Activated effector memory CD4-positive, alpha-beta T cell treated with anti-CD3 and anti-CD28 coated beads, Interleukin-2, amount 50 U/mL, for 16 hours (primary cell): ENCODE measurements at regions not wholly inside any gene's neighbourhood (a gene's known extent, or its start where the extent isn't known, plus 50 kb on each side); places are given as distances from the start of the nearest gene placed in this dataset.

Source experiments
- DNase-seq: peaks from one replicate; pipeline ENCODE4 v3.0.0-alpha.2; 2020

DNA sequence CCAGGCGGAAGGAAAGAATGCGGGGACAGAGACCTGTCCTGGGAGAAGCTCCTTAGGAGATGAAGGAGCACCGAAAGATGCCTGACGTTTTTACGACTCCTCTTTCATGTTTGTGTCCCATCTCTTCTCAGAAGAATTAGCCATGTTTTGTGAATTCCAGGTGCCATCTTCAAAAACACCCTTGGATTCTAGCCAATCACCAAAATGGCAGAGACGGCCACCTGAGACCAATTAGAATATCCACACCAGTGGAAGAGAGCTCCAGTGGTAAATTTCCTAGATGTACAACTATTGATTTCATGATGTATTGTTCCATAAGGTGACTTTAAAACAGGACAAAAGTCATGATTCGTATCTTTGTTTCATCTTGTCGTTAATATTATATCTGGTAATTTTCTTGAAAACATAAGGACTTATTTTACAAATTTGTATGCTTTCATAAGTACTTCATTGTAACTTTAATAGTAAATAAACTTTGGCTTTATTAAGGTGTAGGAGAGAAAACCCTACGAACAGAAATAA lies 62.3 kb upstream of the NUDT4 start:
- DNase-seq, result no peak

DNA sequence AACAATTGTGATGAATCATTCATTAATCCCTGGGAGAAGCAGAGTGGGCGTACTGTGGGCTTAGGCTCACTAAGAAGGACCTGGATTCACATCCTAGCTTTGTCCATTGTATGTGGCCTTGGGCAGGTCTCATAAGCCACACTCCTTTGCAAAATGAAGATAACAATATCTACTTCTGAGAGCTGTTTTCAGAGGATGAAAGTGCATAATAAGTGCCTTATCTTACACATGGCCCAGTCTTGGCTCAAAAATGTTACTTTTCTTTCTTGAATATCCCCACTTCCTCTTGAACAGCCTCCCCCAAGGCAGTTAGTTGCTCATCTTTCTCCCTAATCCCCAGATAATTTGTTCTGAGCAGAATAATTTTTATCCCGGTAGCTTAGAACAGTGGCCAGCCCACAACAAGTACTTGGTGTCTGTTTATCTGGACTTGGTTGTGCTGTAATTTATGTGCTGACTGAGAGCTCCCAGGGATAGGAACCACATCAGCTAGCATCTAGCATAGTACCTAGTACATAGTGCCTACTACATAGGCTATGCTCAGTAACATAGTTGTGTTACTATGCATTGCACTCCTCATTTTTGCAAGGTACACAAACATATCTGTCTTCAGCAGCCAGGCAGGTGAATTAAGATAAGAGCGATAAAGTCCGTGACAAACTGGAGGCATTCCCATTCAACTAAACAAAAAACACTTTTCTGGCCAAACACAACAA lies 61.7 kb upstream of the NUDT4 start:
- DNase-seq, result no peak

DNA sequence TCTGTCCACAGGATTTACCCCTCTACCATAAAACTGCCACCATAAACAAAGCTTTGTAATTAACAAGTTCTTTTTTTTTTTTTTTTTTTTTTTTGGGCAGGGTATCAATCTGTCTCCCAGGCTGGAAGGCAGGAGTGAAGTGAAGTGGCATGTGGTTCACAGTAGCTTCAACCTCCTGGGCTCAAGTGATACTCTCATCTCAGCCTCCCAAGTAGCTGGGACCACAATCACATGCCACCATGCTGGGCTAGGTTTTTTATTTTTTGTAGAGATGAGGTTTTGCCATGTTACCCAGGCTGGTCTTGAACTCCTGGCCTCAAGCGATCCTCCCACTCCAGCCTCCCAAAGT lies 61.1 kb upstream of the NUDT4 start:
- no peak for DNase-seq

DNA sequence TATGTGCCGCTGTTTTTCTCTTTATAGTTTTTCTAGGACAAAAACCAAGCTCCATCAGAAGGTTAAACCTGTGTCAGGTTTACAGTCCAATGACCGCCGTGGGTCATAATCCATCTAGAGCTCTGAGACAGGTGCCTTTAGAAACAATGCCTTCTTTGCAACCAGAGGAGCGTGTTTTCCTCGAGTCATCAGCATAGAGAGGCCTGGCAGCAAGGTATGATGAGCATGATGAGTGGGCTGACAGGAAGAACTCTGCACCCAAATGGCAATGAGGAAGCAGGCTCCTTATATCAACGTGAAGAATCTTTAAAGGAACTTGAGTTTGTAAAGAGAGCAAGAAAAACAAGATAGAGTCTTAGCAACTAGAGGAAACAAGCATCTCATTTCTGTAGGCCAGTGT lies 60.5 kb upstream of the NUDT4 start:
- no peak for DNase-seq

DNA sequence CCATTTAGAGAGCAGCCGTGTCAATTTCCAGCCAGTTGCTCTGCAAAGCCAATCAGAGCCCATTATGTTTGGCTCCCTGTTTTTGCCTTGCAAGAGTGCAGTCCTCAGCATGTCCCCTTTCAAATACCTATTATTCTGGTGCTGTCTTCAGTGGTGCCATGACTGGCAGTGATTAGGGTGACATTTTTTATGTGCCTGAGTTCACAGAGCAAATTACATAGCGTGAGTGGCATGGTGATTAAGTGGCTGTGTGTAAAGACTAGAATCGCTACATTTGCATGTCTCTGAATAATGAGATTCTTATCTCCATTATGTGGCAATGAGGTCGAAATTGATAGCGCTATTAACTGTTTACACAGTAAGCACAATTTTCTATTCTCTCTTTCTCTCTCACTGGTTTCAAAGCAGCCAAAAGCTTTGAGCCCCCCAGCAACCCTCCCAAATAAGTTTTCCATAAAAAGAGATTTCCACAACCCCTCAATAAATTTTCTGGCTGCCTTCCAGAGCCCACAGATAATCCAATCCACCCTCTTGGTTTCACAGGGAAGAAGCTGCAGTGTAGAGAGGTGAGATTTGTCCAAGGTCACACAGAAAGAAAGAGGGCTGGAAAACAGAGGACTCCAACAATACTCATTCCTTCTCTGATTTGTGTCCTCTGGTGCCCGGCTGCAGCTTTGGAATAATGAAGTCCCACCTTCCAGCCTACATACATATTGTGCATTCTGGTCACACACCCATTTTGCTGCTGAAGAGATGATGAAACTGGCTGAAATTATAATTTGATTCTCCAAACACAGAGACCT lies 58.8 kb upstream of the NUDT4 start:
- no peak for DNase-seq

DNA sequence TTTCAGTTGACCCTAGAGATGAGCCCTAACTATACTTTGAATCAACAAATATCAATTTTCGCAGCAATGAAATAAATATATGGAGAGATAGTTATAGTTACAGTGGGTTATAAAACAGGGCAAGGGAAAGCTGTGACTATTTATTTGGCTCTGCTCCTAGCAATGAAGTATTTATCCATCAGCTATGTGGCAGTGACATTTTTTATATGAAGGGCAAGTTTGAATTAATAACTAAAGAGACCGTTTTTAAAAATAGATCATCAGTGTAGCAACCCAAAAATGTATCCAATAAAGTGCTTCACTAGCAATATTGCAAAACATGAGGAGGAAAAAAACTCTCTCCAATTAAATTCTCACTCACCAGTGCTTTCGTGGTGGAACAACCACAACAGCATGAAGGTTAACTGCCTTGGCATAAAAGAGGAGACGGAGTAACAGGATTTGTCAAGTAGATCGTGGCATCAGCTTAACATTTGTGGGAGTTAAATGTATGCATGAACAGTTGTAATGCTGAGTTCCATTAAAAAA lies 58.1 kb upstream of the NUDT4 start:
- no peak for DNase-seq

DNA sequence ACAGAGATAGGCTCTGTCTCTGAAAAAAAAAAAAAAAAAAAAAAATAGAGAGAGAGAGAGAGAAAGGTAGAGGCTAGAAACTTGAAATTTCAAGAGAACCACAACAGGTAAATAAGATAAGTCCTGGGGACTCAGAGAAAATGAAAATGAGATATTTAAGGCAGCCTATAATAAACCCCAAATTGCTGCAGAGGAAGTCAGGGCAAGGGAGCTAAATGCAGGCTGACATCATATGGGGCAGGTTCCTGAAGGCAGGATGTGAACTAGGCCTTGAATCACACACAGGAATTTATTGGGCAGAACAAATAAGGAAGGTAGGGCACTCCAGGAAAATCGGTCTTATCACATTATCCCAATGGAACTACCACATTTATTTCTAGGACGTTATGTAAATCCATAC lies 54.9 kb upstream of the NUDT4 start:
- no peak for DNase-seq

DNA sequence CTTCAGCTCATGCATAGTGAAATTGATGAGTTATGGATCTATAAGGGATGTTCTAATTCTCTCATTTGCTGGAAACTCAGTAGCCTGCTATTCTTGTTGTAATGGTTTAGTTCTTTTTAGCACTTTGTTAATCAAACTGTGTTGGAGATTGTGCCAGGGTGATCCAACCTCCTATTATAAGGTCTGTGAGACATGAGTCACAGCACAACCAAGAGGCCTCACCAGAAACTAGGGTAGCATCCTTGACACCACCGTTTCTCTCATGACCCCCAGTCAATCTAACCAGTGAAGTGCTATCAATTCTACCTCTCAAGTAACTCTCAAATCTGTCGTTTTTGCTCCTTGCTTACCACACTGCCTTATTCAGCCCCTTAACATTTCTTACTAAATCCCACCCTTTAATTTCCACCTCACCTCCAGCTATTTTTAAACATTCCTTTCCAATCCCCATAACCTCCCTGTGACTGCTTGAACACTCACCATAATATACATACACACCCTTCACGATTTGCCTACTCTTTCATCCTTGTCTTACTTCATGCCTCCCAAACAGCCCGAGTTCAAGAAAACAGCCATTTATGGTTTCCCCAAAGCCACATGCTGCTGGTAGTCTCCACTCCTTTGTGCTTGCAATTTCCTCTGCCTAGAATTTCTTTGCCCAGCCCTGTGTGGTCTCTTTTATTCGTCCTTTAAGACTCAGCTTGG lies 53.9 kb upstream of the NUDT4 start:
- no peak for DNase-seq

DNA sequence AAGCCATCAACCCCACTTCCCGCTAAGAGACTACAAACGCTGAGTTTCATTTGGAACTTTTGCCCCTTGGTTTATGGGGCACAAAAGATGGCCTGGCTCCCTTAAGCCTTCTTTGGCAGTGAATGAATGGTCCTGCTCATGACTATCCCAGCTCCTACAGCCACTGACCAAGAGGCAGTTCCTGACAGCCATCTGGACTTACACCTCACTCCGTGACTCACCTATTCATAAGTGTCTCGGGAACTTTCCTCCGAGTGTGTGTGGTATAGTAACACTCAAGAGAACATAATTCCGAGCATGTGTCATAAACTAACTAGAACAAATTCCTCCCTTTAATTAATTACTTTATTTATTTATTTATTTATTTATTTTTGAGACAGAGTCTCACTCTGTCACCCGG lies 51.9 kb upstream of the NUDT4 start:
- no peak for DNase-seq
